ENCODE measurements at regions not wholly inside any gene's neighbourhood (a gene's known extent, or its start where the extent isn't known, plus 50 kb on each side); places are given as distances from the start of the nearest gene placed in this dataset.

- TF ChIP-seq CTCF (IDR thresholded peaks at IDR 0.05) = no peak
- TF ChIP-seq POLR2A (IDR thresholded peaks at IDR 0.05) = no peak
Observed at GRCh38 chr2:33931164-33931563, 332.1 kb upstream of the FAM98A start.

All from right lobe of liver (tissue), 4 donors.